ENCODE measurements at regions not wholly inside any gene's neighbourhood (a gene's known extent, or its start where the extent isn't known, plus 50 kb on each side); places are given as distances from the start of the nearest gene placed in this dataset.

DNA sequence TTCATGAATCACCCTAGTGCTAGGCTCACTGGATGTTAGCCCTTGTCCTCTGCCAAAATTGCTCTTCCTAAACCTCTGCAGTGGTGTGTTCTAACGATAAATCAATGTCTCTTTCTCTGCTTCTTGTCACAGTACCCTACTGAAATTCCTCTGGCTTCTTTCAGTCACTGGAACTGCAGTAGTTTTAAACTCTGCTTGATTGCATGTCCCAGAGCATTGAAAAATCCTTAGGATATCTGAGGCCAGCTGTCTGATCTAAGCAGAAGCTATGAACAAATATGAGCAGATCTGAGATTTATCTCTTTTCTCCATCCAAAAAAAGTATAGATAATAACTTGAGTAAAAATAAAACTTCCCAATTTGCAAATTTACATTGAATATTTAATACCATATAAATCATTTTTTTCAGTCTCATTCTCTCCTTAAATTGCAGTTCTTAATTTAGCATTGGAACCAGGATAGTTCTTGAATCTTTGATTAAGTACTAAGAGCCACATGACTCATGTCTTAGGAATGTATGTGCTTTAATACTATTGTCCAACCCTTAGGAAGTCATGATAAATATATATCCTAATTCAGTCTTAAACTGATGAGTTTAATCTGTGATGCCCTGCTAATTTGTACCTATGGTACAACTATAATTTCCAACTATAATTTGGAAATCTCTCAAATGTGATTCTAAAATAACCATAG lies 169.7 kb downstream of the PDHA2 start:
- Histone ChIP-seq H3K4me2 (ENCODE audit: low read depth, low read length, poor library complexity, severe bottlenecking) (no peak overlapping the region), H3K4me3 (ENCODE audit: low read length, poor library complexity, severe bottlenecking) (no peak overlapping the region), H3F3A (ENCODE audit: low read depth) (no peaks in the 10 kb centered on the region), H2AFZ (ENCODE audit: low read length) (no peak overlapping the region), H4K20me1 (ENCODE audit: insufficient read depth, low read length, poor library complexity, severe bottlenecking) (no peaks in the 10 kb centered on the region), H3K9ac (ENCODE audit: low read depth, low read length, poor library complexity, severe bottlenecking) (no peak overlapping the region), H3K9me3 (ENCODE audit: insufficient read depth, low read depth, low read length) (no peaks in the 10 kb centered on the region), H3K9me2 (replicated peaks; ENCODE audit: low read depth, low read length) (no peaks in the 10 kb centered on the region), H3K36me3 (ENCODE audit: insufficient read depth, low read length) (no peaks in the 10 kb centered on the region), H3K4me1 (ENCODE audit: insufficient read depth, low read length, poor library complexity, severe bottlenecking) (no peaks in the 10 kb centered on the region), H3K79me2 (ENCODE audit: insufficient read depth, low read length) (no peaks in the 10 kb centered on the region), H3K27me3 (ENCODE audit: insufficient read depth, low read length, poor library complexity, severe bottlenecking) (no peaks in the 10 kb centered on the region)
- TF ChIP-seq EZH2phosphoT487 (IDR thresholded peaks at IDR 0.05; ENCODE audit: borderline replicate concordance), result no peak
- TF ChIP-seq, protein P1, sequence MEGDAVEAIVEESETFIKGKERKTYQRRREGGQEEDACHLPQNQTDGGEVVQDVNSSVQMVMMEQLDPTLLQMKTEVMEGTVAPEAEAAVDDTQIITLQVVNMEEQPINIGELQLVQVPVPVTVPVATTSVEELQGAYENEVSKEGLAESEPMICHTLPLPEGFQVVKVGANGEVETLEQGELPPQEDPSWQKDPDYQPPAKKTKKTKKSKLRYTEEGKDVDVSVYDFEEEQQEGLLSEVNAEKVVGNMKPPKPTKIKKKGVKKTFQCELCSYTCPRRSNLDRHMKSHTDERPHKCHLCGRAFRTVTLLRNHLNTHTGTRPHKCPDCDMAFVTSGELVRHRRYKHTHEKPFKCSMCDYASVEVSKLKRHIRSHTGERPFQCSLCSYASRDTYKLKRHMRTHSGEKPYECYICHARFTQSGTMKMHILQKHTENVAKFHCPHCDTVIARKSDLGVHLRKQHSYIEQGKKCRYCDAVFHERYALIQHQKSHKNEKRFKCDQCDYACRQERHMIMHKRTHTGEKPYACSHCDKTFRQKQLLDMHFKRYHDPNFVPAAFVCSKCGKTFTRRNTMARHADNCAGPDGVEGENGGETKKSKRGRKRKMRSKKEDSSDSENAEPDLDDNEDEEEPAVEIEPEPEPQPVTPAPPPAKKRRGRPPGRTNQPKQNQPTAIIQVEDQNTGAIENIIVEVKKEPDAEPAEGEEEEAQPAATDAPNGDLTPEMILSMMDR (conservative IDR thresholded peaks at IDR 0.05; ENCODE audit: low read length), result no peak

- Histone ChIP-seq H3K36me3 (ENCODE audit: insufficient read depth, low read length) (no peaks in the 10 kb centered on the region), H3K4me1 (ENCODE audit: insufficient read depth, low read length, poor library complexity, severe bottlenecking) (no peaks in the 10 kb centered on the region), H3K9me3 (ENCODE audit: insufficient read depth, low read depth, low read length) (no peaks in the 10 kb centered on the region), H3K79me2 (ENCODE audit: insufficient read depth, low read length) (no peaks in the 10 kb centered on the region), H3K4me3 (ENCODE audit: low read length, poor library complexity, severe bottlenecking) (no peak overlapping the region), H3K9ac (ENCODE audit: low read depth, low read length, poor library complexity, severe bottlenecking) (no peak overlapping the region), H4K20me1 (ENCODE audit: insufficient read depth, low read length, poor library complexity, severe bottlenecking) (no peaks in the 10 kb centered on the region), H3K9me2 (replicated peaks; ENCODE audit: low read depth, low read length) (no peaks in the 10 kb centered on the region), H3F3A (ENCODE audit: low read depth) (no peaks in the 10 kb centered on the region), H3K27me3 (ENCODE audit: insufficient read depth, low read length, poor library complexity, severe bottlenecking) (no peaks in the 10 kb centered on the region), H2AFZ (ENCODE audit: low read length) (no peak overlapping the region), H3K4me2 (ENCODE audit: low read depth, low read length, poor library complexity, severe bottlenecking) (no peak overlapping the region)
- TF ChIP-seq EZH2phosphoT487 (IDR thresholded peaks at IDR 0.05; ENCODE audit: borderline replicate concordance), result no peak
- TF ChIP-seq, protein P1 (conservative IDR thresholded peaks at IDR 0.05; ENCODE audit: low read length), result no peak
Observed at GRCh38 chr4:96012687-96013086, 172.8 kb downstream of the PDHA2 start.

- peaks cover 14% of the 10 kb centered on the region for H3K4me1 ChIP-seq (ENCODE audit: insufficient read depth, low read length, poor library complexity, severe bottlenecking)
- no peaks in the 10 kb centered on the region for H3K9me3 ChIP-seq (ENCODE audit: insufficient read depth, low read depth, low read length)
- H2AFZ ChIP-seq (ENCODE audit: low read length), result no peak overlapping the region
- H3K79me2 ChIP-seq (ENCODE audit: insufficient read depth, low read length), result no peaks in the 10 kb centered on the region
- no peaks in the 10 kb centered on the region for H3F3A ChIP-seq (ENCODE audit: low read depth)
- no peaks in the 10 kb centered on the region for H3K9me2 ChIP-seq (replicated peaks; ENCODE audit: low read depth, low read length)
- H3K9ac ChIP-seq (ENCODE audit: low read depth, low read length, poor library complexity, severe bottlenecking), result no peak overlapping the region
- no peak overlapping the region for H3K4me2 ChIP-seq (ENCODE audit: low read depth, low read length, poor library complexity, severe bottlenecking)
- TF ChIP-seq, protein P1 (conservative IDR thresholded peaks at IDR 0.05; ENCODE audit: low read length), result no peak
- H4K20me1 ChIP-seq (ENCODE audit: insufficient read depth, low read length, poor library complexity, severe bottlenecking), result no peaks in the 10 kb centered on the region
- H3K4me3 ChIP-seq (ENCODE audit: low read length, poor library complexity, severe bottlenecking), result no peak overlapping the region
- H3K36me3 ChIP-seq (ENCODE audit: insufficient read depth, low read length), result no peaks in the 10 kb centered on the region
- H3K27me3 ChIP-seq (ENCODE audit: insufficient read depth, low read length, poor library complexity, severe bottlenecking), result no peaks in the 10 kb centered on the region
Observed at GRCh38 chr4:96016634-96017299, 176.9 kb downstream of the PDHA2 start.
